ENCODE measurements at regions not wholly inside any gene's neighbourhood (a gene's known extent, or its start where the extent isn't known, plus 50 kb on each side); places are given as distances from the start of the nearest gene placed in this dataset.

DNA sequence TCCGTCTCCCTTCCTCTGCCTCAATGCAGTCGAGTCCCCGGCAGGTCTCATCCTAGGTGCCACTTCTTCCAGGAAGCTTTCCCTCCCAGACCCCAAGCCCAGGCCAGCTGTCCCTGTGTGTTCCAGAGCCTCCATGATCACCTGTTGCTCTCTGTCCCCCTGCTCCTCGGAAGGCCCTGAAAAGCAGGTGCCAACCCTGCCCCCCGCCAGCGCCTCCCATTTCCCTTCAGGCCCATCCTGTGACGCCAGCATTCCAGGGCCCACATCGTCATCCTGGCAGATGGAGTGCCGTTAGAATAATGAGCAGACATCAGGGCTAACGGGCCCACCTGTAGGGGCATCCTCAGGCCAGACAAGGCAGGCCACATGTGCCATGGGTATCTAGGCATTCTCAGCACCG is 253.0 kb upstream of the PPP2R2D start:
- no peak for TF ChIP-seq GATA2 (IDR thresholded peaks at IDR 0.05; ENCODE audit: insufficient read depth, insufficient read length, low read depth, low read length)
- no peak for TF ChIP-seq POLR2AphosphoS5 (IDR thresholded peaks at IDR 0.05; ENCODE audit: insufficient read depth, low read depth, low read length)
- TF ChIP-seq POLR2A (IDR thresholded peaks at IDR 0.05; ENCODE audit: low read depth, low read length) = no peak
- TF ChIP-seq, protein P1, sequence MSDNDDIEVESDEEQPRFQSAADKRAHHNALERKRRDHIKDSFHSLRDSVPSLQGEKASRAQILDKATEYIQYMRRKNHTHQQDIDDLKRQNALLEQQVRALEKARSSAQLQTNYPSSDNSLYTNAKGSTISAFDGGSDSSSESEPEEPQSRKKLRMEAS (IDR thresholded peaks at IDR 0.05; ENCODE audit: insufficient read depth, insufficient read length) = no peak
- TF ChIP-seq EZH2 (IDR thresholded peaks at IDR 0.05; ENCODE audit: borderline replicate concordance, low read depth, low read length, severe bottlenecking) = no peak
- TF ChIP-seq, protein P2, sequence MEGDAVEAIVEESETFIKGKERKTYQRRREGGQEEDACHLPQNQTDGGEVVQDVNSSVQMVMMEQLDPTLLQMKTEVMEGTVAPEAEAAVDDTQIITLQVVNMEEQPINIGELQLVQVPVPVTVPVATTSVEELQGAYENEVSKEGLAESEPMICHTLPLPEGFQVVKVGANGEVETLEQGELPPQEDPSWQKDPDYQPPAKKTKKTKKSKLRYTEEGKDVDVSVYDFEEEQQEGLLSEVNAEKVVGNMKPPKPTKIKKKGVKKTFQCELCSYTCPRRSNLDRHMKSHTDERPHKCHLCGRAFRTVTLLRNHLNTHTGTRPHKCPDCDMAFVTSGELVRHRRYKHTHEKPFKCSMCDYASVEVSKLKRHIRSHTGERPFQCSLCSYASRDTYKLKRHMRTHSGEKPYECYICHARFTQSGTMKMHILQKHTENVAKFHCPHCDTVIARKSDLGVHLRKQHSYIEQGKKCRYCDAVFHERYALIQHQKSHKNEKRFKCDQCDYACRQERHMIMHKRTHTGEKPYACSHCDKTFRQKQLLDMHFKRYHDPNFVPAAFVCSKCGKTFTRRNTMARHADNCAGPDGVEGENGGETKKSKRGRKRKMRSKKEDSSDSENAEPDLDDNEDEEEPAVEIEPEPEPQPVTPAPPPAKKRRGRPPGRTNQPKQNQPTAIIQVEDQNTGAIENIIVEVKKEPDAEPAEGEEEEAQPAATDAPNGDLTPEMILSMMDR (IDR thresholded peaks at IDR 0.05; ENCODE audit: extremely low read depth in 1 of 2, insufficient read depth in 1 of 2, low read depth in 1 of 2, low read length in 2 of 2) = no peak
- H3K4me1 ChIP-seq (ENCODE audit: control insufficient read depth, extremely low read depth, insufficient read depth, low read length) = no peaks in the 10 kb centered on the region
- no peaks in the 10 kb centered on the region for H3K27me3 ChIP-seq (ENCODE audit: control insufficient read depth in 2 of 2, insufficient read depth in 2 of 2, low read length in 2 of 2)
- ChIA-PET CTCF (no interaction called here), POLR2A (no interaction called here)
- dilution Hi-C loops (cut with MboI; ENCODE audit: extremely low pct_ligation_motif_present, low sequenced_read_pairs) = no loop called here
- H2AFZ ChIP-seq (ENCODE audit: low read depth, low read length) = no peak overlapping the region
- H3K36me3 ChIP-seq (ENCODE audit: control insufficient read depth in 2 of 2, extremely low read depth in 1 of 2, insufficient read depth in 2 of 2, low read length in 2 of 2) = no peaks in the 10 kb centered on the region
- DNase-seq (ENCODE audit: low read depth, low spot score) = no peak
- no peak for FAIRE-seq
- H3K79me2 ChIP-seq (ENCODE audit: control insufficient read depth, insufficient read depth, low read length) = no peaks in the 10 kb centered on the region
- H3K4me2 ChIP-seq (ENCODE audit: insufficient read depth, low read length) = no peak overlapping the region
- no peak overlapping the region for H3K27ac ChIP-seq (ENCODE audit: insufficient read depth, low read depth, low read length)
- H3K9me3 ChIP-seq (replicated peaks; ENCODE audit: control insufficient read depth, insufficient read depth, low read length) = peaks cover 12% of the 10 kb centered on the region
- BruUV-seq (replicated peaks) = no TSS peak
- no peaks in the 10 kb centered on the region for H3K9me1 ChIP-seq (replicated peaks; ENCODE audit: control insufficient read depth, extremely low read depth, insufficient read depth, low read length)
- intact Hi-C loops (cut with micrococcal nuclease) = no loop called here
- H4K20me1 ChIP-seq (replicated peaks; ENCODE audit: control insufficient read depth, extremely low read depth, insufficient read depth, low read length) = no peaks in the 10 kb centered on the region
- H3K9ac ChIP-seq (replicated peaks; ENCODE audit: extremely low read depth, insufficient read depth, low read length) = no peak overlapping the region
- H3K4me3 ChIP-seq (replicated peaks in 1 of 3; ENCODE audit: insufficient read depth in 1 of 3, low read depth in 1 of 3, low read length in 3 of 3) = no peak overlapping the region
